DND-41 (cell line): ENCODE measurements at regions not wholly inside any gene's neighbourhood (a gene's known extent, or its start where the extent isn't known, plus 50 kb on each side); places are given as distances from the start of the nearest gene placed in this dataset.

ENCODE experiments used
- EZH2 ChIP-seq: IDR thresholded peaks from 3 replicates; pipeline ENCODE4 v1.6.1; 2012; ENCODE audit warnings: borderline replicate concordance, low read depth, mild to moderate bottlenecking, moderate library complexity, low read length, inconsistent platforms; ENCODE audit not compliant: severe bottlenecking
- TF ChIP-seq, protein P1 (sequence below): IDR thresholded peaks from 2 replicates; pipeline ENCODE4 v1.5.1; 2012; ENCODE audit warnings: borderline replicate concordance, low read length, moderate library complexity, mild to moderate bottlenecking; ENCODE audit not compliant: poor library complexity, severe bottlenecking; ENCODE audit errors: extremely low read depth

DNA sequence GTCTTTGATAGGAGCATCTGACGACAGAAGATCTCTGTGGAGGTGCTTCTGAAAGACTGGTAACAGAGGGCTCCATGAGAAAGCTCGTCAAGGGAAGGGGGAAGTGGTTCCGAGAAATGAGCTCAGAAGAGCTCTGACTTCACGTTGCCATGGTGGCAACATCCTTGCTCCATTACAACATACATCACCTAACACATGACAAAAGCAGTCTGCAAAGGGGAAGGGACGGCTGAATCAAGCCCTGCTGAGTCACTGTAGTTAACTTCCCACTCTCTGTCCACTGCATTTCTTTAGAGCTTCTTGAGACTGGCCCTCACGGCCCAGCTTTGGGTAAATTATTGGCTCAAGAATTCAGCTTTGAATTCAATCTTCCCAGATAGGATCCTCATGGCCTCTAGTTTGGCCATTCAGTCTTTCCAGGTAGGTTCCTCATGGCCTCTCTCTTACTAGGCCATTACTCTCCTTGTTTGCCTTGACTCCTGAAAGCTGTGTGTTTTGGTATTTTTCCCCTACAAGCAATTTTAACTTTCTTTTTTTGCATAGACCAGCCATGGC, 88.0 kb upstream of the ZNF648 start:
- TF ChIP-seq, protein P1, sequence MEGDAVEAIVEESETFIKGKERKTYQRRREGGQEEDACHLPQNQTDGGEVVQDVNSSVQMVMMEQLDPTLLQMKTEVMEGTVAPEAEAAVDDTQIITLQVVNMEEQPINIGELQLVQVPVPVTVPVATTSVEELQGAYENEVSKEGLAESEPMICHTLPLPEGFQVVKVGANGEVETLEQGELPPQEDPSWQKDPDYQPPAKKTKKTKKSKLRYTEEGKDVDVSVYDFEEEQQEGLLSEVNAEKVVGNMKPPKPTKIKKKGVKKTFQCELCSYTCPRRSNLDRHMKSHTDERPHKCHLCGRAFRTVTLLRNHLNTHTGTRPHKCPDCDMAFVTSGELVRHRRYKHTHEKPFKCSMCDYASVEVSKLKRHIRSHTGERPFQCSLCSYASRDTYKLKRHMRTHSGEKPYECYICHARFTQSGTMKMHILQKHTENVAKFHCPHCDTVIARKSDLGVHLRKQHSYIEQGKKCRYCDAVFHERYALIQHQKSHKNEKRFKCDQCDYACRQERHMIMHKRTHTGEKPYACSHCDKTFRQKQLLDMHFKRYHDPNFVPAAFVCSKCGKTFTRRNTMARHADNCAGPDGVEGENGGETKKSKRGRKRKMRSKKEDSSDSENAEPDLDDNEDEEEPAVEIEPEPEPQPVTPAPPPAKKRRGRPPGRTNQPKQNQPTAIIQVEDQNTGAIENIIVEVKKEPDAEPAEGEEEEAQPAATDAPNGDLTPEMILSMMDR = no peak
- TF ChIP-seq EZH2 = no peak
